ENCODE measurements at regions not wholly inside any gene's neighbourhood (a gene's known extent, or its start where the extent isn't known, plus 50 kb on each side); places are given as distances from the start of the nearest gene placed in this dataset.
A peak's percentile ranks its signal among the peaks of the same experiment; 100 is the strongest.
"Not testable (repeated sequence)": the region's sequence is repeated elsewhere in the genome, so short reads cannot be mapped to it uniquely, and the experiment has no call there.

DNA sequence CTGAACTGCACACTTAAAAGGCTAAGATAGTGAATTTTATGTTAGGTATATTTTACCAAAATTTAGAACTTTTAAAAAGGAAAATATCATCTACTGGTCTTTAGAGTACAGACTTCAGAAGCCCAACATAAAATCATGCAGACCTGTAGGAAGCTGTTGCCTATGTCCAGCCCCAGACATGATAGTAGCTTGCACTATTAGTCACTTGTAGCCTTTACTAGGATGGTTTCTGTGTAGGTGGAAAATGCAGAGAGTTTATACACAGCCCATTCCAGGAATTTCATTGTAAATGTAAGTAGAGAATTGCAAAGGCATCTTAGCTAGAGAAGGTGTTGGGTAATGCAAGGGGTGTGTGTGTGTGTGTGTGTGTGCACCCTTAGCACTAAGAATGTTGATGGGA, 640.2 kb downstream of the RNF144A start:
- DNase-seq, result no peak

DNA sequence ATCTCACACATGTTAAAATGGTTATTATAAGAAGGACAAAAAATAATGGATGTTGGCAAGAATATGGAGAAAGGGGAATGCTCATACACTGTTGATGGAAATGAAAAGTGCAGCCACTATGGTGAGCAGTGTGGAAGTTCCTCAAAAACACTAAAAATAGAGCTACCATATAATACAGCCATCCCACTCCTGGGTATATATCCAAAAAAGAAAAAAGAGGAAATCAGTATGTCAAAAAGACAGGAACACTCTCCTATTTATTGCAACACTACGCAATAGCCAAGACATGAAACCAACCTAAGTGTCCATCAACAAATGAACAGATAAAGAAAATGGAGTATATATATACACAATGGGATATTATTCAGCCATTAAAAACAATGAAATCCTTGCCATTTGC, 642.6 kb downstream of the RNF144A start:
- DNase-seq, result no peak

DNA sequence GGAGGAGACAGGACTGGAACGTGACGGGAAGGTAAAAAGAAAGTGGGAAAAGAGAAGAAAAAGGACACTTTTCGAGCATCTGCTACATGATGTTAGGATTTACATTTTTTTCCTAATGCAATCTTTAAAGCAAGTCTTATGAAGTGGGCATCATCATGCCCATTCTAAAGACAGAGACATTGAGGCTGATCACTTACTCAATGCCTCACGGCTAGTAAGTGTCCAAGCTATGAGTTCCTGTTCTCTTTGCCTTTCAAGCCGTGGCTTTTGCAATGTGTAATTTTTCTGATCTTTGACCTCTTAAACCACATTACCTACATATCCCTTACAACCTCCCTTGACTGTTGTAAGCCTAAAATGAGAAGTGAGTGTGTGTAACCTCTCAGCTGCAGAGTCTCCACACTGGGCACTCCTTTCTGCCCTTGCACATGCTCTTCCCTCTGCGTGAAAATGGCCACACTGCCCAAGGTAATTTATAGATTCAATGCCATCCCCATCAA, 649.2 kb downstream of the RNF144A start:
- no peak for DNase-seq

DNA sequence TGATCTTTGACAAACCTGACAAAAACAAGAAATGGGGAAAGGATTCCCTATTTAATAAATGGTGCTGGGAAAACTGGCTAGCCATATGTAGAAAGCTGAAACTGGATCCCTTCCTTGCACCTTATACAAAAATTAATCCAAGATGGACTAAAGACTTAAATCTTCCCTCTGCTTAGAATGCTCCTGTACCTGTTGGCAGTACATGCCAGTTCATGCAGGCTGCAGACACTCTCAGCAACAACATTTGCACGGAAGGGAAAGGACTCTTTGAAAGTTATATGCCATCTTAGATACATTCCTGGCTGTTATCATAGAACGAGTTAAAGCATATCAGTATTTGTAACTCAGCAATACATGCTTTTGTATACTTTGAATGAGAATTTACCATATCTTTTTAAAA, 649.9 kb downstream of the RNF144A start:
- DNase-seq, result not testable (repeated sequence)

DNA sequence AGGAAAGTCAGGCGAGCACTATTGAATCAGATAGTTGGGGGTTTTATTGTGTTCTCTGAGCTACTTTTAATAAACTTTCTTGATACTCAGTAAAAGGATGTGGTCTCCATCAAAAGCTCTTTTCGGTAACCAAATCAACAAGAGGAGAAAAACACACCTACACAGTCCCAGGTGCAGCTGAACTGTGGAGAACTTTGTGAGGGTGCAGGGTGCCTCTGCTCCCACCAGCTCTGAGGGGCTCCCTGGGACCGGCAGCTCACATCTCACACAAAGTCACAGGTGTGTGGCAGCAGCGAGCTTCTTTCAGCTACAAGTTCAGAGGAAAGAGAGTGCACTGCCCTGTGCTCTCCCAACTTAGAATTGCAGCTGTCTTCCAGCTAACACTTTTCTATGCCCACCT, 650.4 kb downstream of the RNF144A start:
- no peak for DNase-seq

DNA sequence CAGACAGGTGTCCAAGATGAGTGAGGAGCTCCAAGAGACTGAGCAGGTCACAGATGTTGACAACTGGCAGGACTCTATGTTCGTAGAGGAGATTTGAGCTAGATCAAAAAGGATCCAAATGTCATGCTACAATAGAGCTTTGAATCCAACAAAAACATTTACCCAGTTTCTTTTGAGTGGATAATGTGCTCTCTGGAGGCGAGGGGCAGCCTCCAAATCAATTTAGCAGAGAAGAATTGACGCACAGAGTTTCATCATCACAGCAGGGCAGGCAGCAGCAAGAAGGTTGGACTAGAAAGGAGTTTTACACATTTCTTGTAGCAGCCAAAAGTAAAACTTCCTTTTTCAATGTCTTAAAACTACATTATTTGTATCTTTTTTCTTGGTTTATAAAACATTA, 653.0 kb downstream of the RNF144A start:
- peak; percentile 46 for DNase-seq

DNA sequence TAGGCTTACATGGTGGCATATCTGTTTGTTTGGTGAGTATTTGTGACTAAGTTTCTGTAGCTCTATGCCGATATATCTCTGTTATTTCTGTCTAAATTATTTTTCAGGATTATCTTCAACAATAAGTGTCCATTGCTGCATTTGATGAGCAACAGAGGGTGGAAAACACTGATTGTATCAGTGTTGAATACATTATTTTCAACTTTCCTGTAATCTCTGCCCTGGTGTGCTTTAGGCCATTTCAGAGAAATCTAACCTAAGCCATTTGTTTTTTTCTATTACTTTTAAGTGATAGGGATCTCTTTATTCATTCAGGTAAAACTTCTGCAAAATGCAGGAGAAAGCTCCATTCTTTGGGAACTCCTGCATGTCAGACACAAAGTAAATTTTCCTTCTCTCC, 654.5 kb downstream of the RNF144A start:
- DNase-seq, result no peak

DNA sequence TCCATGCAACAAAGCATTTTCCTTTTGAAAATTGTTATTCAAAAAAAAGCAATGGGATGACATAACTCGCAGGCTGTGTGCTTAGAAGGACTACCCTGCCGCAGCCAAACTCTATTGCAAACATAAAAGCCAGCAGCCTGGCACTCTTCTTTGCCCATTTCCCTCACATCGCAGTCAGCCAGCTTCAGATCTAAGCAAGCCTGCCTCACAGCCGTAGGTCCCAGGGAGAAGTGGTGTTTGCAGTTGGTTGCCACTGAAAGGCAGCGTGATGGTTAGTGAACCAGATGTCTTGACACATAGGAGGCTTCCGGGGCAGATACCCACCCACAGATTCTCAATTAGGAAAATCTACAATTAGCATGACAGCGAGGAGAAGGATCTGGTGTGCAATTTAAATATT, 655.2 kb downstream of the RNF144A start:
- DNase-seq, result no peak

DNA sequence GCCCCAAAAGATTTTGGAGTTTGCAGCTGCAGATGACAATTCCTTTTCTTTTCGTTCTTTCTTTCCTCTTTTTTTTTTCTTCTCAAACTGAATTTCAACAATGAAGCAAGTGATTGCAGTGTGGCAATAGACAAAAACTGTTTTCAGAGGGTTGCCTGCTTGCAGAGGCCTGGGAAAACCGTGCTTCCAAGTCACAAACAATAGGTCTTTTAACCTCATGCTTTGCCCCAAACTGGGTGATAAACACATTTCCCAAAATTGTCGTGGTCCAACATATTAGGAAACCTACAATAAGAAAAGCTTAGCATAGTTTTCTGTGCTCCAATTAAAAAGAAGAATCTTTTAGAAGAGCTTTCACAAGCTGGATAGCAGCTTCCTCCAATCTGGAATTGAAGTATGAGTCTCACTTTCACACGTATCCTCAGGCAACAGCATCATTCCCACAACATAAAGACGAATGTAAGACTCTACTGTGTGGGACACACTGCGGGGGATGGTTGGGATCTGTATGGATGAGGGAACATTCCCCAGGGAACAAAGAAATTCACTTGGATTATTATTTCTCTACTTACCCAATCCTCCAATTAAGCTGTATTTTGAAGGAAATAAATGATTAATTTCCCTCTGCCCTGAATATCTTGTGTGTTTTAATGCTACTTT, 656.1 kb downstream of the RNF144A start:
- no peak for DNase-seq

DNA sequence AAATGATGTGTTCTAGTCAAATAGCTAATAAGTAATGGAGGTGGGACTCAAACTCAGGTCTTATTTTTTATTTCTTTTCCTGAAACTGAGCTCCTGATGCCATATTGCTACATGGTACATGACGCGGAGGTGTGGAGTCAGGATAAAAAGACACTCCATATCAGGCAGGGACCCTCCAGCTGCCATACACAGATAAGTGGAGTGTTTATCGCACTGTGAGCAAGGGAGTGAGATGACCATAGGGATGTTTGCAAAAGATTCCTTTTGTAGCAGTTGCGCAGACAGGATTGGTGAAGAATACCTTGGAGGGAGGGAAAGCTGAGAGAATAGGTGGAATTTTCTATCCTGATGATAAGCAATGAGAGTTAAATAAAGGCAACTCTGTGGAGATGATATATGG, 657.2 kb downstream of the RNF144A start:
- DNase-seq, result no peak

DNA sequence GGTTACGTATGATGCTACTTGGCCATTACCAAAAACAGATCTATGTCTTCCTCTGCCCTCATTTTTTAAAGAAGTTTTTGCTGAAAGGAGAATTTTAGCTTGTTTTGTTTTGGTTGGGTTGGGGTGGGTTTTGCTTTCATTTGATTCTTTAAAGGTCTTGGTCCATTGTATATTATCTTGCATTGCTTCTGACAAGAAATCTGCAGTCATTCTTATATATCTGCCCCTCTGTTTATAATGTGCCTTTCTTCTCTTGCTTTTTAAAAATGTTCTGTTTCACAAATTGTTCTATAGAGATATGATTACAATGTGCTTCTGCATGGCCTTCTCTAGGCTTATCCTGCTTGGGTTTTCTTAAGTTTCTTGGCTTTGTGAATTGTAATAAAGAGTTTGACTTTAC, 660.6 kb downstream of the RNF144A start:
- no peak for DNase-seq

DNA sequence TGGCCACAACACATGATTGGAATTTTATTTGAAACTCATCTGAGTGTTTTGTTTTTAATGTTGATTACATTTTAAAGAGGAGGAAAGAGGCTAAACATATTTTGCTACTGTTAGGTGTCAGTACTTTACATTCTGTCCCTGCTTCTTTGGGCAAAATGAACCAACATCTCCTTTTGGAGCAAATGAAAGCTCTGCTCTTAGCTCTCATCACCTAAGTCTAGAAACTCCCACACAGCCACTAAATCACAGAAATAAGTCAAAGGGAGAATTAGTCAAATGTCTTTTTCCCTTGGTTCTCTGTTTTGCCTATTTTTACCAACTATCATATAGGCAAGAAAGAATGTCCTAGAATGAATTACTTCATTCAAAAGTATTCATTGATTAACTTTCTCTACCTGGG, 666.8 kb downstream of the RNF144A start:
- DNase-seq, result no peak

DNA sequence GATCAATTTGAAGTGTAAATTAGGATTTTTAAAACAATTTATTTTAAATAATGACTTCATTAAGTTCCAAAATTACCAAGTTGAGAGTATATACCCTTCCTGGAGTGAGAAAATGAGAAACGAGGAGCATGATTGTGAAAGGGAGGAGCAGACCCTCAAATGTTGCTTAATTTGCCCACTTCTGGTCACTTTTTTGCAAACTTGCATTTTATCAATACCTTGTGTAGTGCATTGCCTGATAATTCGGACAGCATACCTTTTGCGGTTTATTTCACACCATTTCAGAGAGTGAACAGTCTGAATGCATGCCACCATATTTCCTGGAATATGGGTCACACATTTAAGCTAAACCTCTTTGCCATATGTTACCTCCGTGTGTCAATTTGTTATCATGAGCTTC, 669.7 kb downstream of the RNF144A start:
- no peak for DNase-seq

DNA sequence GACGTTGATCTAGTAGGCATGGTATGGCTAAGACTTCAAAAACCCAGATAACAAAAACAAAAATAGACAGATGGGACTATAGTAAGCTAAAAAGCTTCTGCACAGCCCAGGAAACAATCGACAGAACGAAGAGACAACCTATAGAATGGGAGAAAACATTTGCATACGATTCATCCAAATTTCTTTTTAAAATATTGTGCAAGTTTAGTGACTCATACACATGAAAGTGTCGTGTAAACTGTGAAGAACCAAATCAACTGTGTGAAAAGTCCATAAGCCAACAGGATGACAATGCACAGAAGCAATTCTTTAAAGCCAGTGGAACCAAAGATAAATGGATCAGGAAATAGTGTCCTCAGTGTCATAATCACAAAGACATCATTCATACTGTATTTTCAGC, 671.1 kb downstream of the RNF144A start:
- DNase-seq, result no peak

DNA sequence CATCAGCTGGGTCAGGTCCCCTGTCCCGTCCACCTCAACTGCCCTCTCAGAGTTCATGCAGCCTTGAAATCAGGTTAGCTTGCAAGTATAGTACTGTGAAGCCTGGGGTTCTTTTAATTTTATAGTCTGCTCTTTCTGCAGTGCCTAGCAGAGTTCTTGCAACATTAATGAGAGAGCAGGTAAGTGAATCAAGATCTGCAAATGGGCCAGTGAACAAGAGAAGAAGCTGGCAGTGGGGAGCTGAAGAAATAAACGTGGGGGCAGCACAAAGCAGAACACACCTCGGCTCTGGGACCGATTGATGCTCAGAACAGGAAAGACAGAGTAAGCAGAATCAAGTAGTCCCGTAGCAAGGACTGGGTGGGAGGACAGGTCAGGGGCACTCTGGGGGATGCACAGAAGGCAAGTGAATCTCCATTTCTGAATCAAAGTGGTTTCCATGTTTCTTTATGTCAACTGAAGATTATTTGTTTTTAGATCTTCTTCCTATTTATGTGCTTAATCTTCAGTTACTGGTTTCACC, 675.5 kb downstream of the RNF144A start:
- no peak for DNase-seq

DNA sequence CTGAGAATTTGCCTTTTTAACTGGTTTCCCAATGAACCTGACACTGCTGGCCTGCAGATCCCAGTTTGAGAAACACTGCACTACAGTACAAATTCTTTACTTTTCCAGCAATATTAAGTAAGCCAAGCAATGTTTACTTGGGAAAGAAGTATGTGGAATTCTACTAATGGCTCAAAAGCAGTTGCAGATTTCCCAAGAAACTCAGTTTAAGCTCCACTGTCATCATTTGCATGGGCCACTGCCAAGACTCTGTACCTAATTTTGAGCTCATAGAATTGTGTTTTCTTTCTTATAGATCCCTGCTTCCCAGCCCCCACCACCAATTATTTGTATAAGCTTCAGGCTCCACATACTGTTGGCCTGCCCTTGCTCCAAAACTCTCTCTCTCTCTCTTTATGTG, 676.1 kb downstream of the RNF144A start:
- DNase-seq, result no peak

DNA sequence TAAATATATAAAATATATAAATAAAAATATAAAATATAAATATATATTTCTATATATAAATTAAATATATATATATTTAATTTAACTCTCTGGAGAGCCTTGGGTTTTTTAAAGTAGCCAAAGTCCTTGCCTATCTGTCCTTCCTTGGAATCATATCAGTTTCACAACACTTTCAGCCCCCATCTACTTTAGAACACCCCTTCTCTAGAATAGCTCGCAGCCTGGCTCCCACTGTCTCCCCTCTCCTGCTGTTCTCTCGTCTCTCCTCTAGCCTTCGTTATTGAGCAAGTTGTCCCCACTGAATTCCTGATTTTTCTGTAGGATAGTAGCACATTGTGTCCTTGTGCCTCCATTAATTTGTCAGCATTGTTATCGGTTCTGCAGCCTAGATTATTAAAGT, 677.0 kb downstream of the RNF144A start:
- no peak for DNase-seq

DNA sequence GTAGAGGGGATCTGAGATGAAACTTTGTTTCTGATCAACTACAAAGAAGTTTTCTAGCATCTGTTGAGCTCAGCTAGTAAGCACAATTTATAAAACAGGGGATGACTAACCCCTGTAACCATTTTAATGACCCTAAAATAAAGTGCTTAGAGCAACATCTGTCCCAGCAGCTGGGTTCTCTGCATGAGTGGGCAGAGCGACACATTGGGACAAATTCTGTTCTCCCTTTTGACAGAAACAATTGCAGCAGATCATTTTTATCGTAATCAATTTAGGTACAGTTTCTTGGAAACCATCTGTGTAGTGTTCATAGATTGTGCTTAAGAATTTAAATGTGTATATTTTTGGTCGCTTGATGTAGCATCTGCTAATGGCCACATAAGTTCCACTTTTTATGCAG, 678.0 kb downstream of the RNF144A start:
- DNase-seq, result no peak

DNA sequence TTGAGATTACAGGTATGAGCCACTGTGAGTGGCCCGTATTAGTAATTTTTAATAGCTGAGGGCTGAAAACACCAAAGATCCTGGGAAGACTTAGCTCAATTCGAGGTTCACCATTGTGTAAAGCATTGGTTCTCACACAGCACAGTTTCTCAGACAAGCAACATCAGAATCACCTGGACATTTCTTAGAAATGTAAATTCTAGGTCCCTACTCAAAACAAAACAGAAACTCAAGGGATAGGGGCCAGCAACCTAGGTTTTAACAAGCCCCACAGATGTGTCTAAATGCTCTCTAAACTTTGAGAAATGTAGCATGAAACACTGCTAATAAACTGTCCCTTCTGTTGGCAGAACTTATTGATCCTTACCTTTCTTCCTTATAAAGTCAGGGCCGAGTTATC, 681.2 kb downstream of the RNF144A start:
- no peak for DNase-seq

DNA sequence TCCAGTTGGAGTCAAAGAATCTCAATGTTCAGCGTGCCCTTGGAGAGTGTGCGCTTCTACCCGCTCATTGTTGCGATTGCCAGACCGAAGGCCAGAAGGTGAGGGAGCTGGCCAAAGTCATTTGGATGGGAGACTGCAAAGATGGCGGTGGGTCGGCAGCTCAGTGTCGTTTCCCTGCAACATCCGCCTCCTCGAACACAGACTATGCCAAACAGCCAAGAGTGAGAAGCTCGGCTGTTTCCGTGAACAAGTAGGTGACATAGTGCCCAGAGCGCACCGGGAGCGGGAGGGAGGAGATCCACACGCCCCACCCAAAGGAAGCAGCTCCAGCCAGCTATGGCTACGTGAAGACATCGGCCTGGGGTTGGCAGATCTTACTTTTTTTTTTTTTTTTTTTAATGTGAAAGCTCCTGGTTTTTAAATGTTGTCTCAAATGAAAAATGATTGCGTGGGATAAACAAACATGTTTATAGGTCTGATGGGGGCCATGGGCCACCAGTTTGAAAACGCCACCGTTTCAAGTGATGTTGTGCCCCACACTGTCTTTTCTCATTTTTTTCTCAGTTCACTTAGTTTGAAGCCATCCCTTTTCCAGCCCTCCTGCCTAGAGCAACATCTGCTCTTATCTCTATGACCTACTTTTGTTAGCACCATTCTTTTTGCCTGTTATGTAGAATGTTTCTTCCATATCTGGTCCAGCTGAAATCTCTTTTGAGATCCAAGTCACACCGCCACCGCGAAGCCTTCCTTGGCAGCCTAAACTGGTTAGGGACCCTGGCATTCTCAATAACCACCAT, 682.4 kb downstream of the RNF144A start:
- DNase-seq, result no peak

DNA sequence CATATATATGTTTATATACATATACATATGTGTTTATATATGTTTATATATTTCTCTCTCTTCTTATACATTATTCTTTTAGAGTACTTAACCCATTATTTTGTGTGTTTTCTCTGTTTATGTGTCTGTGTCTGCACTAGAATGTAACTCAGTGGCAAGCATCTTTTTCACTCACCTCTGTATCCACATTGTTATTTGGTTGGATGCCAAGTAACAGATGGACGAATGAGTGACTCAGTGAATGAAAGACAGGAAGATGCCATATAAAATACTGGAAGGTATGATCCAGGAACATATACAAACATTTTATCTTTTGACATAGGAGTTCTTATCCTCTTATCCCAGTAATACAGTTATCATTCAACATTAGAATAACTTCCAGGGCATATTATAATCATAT, 684.8 kb downstream of the RNF144A start:
- no peak for DNase-seq

DNA sequence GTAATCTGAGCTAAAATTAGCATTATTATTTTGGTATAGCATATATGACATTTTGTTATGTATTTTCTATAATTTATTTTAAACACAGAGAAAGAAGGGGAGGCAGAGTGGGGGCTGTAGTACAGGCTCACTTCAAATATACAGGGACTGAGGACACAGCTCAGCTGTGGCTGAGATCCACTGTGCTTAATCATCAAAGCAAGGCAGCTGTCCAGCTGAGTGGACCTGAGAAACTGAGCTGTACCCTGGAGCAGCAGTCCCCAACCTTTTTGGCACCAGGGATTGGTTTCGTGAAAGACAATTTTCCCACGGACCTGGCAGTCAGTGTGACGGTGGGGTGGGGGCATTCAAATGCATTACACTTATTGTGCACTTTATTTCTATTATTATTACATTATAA, 687.2 kb downstream of the RNF144A start:
- no peak for DNase-seq

DNA sequence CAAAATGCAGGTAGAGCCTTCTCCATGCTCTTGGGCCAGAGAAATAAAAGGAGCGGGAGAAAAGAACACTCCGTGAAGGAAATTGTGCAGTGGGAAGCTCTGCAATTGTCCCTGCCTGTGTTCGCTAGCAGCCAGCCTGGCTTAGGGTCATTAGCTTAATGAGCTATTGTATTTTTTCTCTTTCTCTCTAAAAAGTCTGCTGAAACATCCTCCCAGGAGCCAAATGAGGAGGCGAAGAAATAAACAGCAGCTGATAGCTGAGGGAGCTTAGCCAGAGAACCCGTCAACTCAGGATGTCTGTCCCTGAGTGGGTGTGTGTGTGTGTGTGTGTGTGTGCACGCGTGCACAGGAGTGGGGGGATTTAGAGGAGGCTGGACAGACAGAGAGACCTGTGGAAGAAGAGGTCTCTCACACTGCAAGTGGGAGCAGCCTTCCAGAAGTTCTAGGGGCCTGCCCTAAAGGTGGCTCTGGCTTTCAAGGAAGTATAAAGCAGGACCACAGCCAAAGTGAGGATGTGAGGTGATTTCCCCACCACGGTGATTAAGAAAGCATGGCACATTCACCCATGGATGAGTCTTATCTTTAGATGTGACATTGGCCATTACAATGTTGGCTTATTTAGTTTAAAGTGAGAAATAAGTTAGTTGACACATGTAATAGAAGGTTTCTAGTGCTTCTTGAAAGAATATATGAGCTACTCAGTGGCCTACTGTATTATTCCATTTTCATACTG, 690.4 kb downstream of the RNF144A start:
- DNase-seq, result no peak

DNA sequence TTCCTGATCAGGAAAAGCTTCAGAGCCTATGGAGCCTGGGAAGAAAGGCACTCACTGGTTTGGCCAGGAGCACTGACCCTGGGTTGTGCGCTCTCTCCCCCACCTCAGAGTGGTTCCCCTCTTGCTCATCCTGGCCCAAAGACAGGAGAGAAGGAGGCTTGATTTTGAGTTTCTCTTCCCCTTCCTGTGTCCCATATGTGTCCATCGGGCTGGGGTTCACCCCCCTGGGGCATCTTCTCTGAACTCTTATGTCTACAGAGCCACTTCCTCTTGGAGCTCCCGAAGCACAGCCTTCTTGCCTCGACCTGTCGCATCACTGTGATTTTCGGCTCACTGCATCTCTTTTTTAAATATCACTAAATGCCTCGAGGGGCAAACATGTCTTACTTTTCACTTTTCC, 692.3 kb downstream of the RNF144A start:
- no peak for DNase-seq

Measured in NCI-H1436 (cell line).